H9 (cell line): ENCODE measurements at regions not wholly inside any gene's neighbourhood (a gene's known extent, or its start where the extent isn't known, plus 50 kb on each side); places are given as distances from the start of the nearest gene placed in this dataset.

Experiments used
- DNase-seq: peaks from one replicate; pipeline ENCODE4 v3.0.0-alpha.2; 2017
- H2AFZ ChIP-seq: one replicate; pipeline ENCODE4 v1.6.1; 2013; ENCODE audit warnings: mild to moderate bottlenecking, low read length, control low read depth, moderate library complexity
- H2AK5ac ChIP-seq: 2 replicates; pipeline ENCODE4 v1.6.1; 2013; ENCODE audit warnings: low read length, control low read depth, mixed read lengths; ENCODE audit not compliant: insufficient read length
- H2BK120ac ChIP-seq: one replicate; pipeline ENCODE4 v1.6.1; 2013; ENCODE audit warnings: low read depth, mild to moderate bottlenecking, low read length, control low read depth, inconsistent platforms; ENCODE audit not compliant: poor library complexity, severe bottlenecking
- H2BK12ac ChIP-seq: 2 replicates; pipeline ENCODE4 v1.6.1; 2013; ENCODE audit warnings: low read length, control low read depth, mixed read lengths, low read depth; ENCODE audit not compliant: insufficient read length
- H2BK15ac ChIP-seq: 2 replicates; pipeline ENCODE4 v1.6.1; 2013; ENCODE audit warnings: low read depth, low read length, control low read depth
- H2BK20ac ChIP-seq: one replicate; pipeline ENCODE4 v1.6.1; 2013; ENCODE audit warnings: low read depth, mild to moderate bottlenecking, low read length, control low read depth, inconsistent platforms; ENCODE audit not compliant: poor library complexity, severe bottlenecking
- H2BK5ac ChIP-seq: 2 replicates; pipeline ENCODE4 v1.6.1; 2013; ENCODE audit warnings: low read length, control low read depth, mixed read lengths; ENCODE audit not compliant: insufficient read length
- H3K14ac ChIP-seq: 2 replicates; pipeline ENCODE4 v1.6.1; 2013; ENCODE audit warnings: low read length, control low read depth; ENCODE audit not compliant: insufficient read depth
- H3K18ac ChIP-seq: 2 replicates; pipeline ENCODE4 v1.6.1; 2013; ENCODE audit warnings: low read depth, mild to moderate bottlenecking, mixed read lengths, low read length, control low read depth; ENCODE audit not compliant: insufficient read length
- H3K23ac ChIP-seq: 2 replicates; pipeline ENCODE4 v1.6.1; 2013; ENCODE audit warnings: low read length, control low read depth, mixed read lengths, low read depth; ENCODE audit not compliant: insufficient read length
- H3K23me2 ChIP-seq: 2 replicates; pipeline ENCODE4 v1.6.1; 2013; ENCODE audit warnings: low read depth, mild to moderate bottlenecking, mixed read lengths, low read length, control low read depth; ENCODE audit not compliant: insufficient read length, poor library complexity, severe bottlenecking
- H3K27ac ChIP-seq: 2 replicates; pipeline ENCODE4 v1.5.1; 2013; ENCODE audit warnings: low read length, control low read depth, mixed read lengths, low read depth; ENCODE audit not compliant: insufficient read length
- H3K27me3 ChIP-seq: 2 replicates; pipeline ENCODE4 v1.6.1; 2013; ENCODE audit warnings: low read length, control low read depth, inconsistent platforms; ENCODE audit not compliant: insufficient read depth
- H3K4ac ChIP-seq: 2 replicates; pipeline ENCODE4 v1.6.1; 2013; ENCODE audit warnings: low read depth, mild to moderate bottlenecking, control low read depth, inconsistent platforms, low read length, moderate library complexity
- H3K4me1 ChIP-seq: 2 replicates; pipeline ENCODE4 v1.6.1; 2013; ENCODE audit warnings: low read length, control low read depth, inconsistent platforms; ENCODE audit not compliant: insufficient read depth
- H3K4me2 ChIP-seq: 2 replicates; pipeline ENCODE4 v1.6.1; 2013; ENCODE audit warnings: low read length, control low read depth, mixed read lengths; ENCODE audit not compliant: insufficient read length, insufficient read depth
- H3K56ac ChIP-seq: 2 replicates; pipeline ENCODE4 v1.6.1; 2013; ENCODE audit warnings: low read depth, mild to moderate bottlenecking, mixed read lengths, low read length, control low read depth; ENCODE audit not compliant: insufficient read length
- H3K79me1 ChIP-seq: 2 replicates; pipeline ENCODE4 v1.6.1; 2013; ENCODE audit warnings: low read depth, mild to moderate bottlenecking, moderate library complexity, low read length, control low read depth, inconsistent platforms; ENCODE audit not compliant: insufficient read depth, poor library complexity, severe bottlenecking
- H3K79me2 ChIP-seq: 2 replicates; pipeline ENCODE4 v1.6.1; 2013; ENCODE audit warnings: low read length, control low read depth, inconsistent platforms; ENCODE audit not compliant: insufficient read depth
- H3K9ac ChIP-seq: 2 replicates; pipeline ENCODE4 v1.6.1; 2013; ENCODE audit warnings: low read length, control low read depth, mixed read lengths; ENCODE audit not compliant: insufficient read length; ENCODE audit errors: extremely low read depth
- H3K9me3 ChIP-seq: one replicate; pipeline ENCODE4 v1.6.1; 2013; ENCODE audit warnings: low read depth, low read length, inconsistent platforms; ENCODE audit not compliant: control insufficient read depth
- H3T11ph ChIP-seq: one replicate; pipeline ENCODE4 v1.6.1; 2013; ENCODE audit warnings: mild to moderate bottlenecking, low read length, control low read depth, inconsistent platforms
- H4K20me1 ChIP-seq: one replicate; pipeline ENCODE4 v1.6.1; 2013; ENCODE audit not compliant: control insufficient read depth, insufficient read length, insufficient read depth
- H4K5ac ChIP-seq: 2 replicates; pipeline ENCODE4 v1.6.1; 2013; ENCODE audit warnings: low read depth, mild to moderate bottlenecking, mixed read lengths, low read length, control low read depth; ENCODE audit not compliant: insufficient read length
- H4K8ac ChIP-seq: replicated peaks from 2 replicates; pipeline ENCODE4 v1.6.1; 2013; ENCODE audit warnings: low read length, control low read depth, mixed read lengths, low read depth; ENCODE audit not compliant: insufficient read length
- H4K91ac ChIP-seq: 2 replicates; pipeline ENCODE4 v1.6.1; 2013; ENCODE audit warnings: low read depth, mild to moderate bottlenecking, moderate library complexity, mixed read lengths, low read length, control low read depth; ENCODE audit not compliant: insufficient read length
- H3K27ac Mint-ChIP-seq, 3 experiments: 2 replicates in 2 of 3; 3 replicates in 1 of 3; pipeline ENCODE4 v1.8.0; 2020 to 2021; ENCODE audit warnings: mixed read lengths in 3 of 3, mild to moderate bottlenecking in 1 of 3, moderate library complexity in 1 of 3
- H3K27me3 Mint-ChIP-seq: 2 replicates; pipeline ENCODE4 v1.8.0; 2021; ENCODE audit warnings: low read depth, mild to moderate bottlenecking, moderate library complexity, mixed read lengths
- H3K36me3 Mint-ChIP-seq, 3 experiments: 2 replicates in 2 of 3; 3 replicates in 1 of 3; pipeline ENCODE4 v1.8.0; 2020 to 2021; ENCODE audit warnings: low read depth in 3 of 3, mixed read lengths in 3 of 3; ENCODE audit not compliant: insufficient read depth in 1 of 3
- H3K4me1 Mint-ChIP-seq, 2 experiments: 2 replicates each; pipeline ENCODE4 v1.8.0; 2020; ENCODE audit warnings: mixed read lengths in 2 of 2
- H3K4me3 Mint-ChIP-seq, 2 experiments: 2 replicates in 1 of 2; 3 replicates in 1 of 2; pipeline ENCODE4 v1.8.0; 2020 to 2021; ENCODE audit warnings: mild to moderate bottlenecking in 2 of 2, mixed read lengths in 2 of 2, moderate library complexity in 1 of 2
- H3K9me3 Mint-ChIP-seq, 2 experiments: 2 replicates in 1 of 2; 3 replicates in 1 of 2; pipeline ENCODE4 v1.8.0; 2020; ENCODE audit warnings: mild to moderate bottlenecking in 2 of 2, mixed read lengths in 2 of 2, moderate library complexity in 1 of 2
- WGBS: extraction: QIAGEN DNeasy Blood & Tissue Kit; methylation state at CpG from one replicate; pipeline ENCODE4 v1.1.7; 2013; ENCODE audit warnings: missing lambda C conversion rate, low lambda C conversion rate, mixed read lengths; ENCODE audit not compliant: insufficient read length; ENCODE audit errors: extremely low coverage; 5-methylcytosine and 5-hydroxymethylcytosine counted together
- TF ChIP-seq, protein P1 (sequence below): fragments of 200-600 bp; sonication (generic); conservative IDR thresholded peaks from 3 replicates; pipeline ENCODE4 v1.8.0; 2021; ENCODE audit warnings: antibody characterized with exemption, mild to moderate bottlenecking

DNA sequence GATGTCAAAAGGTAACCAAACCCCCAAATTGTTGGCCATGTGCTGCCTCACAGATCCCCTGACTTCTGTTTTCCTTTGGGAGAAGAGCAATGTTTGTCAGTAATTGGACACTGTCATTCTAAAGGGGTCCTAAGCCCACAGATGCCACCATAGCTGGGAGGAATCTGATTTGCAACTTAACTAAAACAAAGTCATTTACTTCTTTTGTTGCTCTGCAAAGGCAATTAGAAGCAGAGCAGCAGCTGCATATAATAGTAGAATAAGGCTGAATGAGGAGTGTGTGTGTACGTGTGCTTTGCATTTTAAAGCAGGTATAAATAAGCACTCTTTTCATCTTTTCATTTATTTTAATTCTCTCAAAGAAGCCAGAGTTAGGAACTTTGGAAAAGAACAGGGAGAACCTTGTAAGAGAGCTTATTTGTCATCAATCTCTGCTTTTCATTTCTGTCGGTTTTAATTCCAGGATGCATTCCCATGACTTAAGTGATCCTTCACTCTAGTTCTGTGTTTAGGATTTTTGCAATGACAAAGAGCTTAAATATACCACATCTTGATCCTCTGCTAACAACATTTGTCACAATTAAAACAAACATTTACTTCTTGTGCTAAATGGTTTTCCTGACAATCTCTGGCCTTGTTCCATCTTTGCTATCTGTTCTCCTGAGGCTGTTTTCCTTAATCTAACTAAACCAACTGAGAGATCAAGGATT, 530.2 kb upstream of the CBLB start:
- H2BK120ac ChIP-seq = no peak overlapping the region
- no peak overlapping the region for H3K14ac ChIP-seq
- no peaks in the 10 kb centered on the region for H3K23me2 ChIP-seq
- no peak overlapping the region for H3K27ac ChIP-seq
- H3K4ac ChIP-seq = no peak overlapping the region
- TF ChIP-seq, protein P1, sequence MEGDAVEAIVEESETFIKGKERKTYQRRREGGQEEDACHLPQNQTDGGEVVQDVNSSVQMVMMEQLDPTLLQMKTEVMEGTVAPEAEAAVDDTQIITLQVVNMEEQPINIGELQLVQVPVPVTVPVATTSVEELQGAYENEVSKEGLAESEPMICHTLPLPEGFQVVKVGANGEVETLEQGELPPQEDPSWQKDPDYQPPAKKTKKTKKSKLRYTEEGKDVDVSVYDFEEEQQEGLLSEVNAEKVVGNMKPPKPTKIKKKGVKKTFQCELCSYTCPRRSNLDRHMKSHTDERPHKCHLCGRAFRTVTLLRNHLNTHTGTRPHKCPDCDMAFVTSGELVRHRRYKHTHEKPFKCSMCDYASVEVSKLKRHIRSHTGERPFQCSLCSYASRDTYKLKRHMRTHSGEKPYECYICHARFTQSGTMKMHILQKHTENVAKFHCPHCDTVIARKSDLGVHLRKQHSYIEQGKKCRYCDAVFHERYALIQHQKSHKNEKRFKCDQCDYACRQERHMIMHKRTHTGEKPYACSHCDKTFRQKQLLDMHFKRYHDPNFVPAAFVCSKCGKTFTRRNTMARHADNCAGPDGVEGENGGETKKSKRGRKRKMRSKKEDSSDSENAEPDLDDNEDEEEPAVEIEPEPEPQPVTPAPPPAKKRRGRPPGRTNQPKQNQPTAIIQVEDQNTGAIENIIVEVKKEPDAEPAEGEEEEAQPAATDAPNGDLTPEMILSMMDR = no peak
- no peak overlapping the region for H3K4me3 Mint-ChIP-seq
- H2BK20ac ChIP-seq = no peak overlapping the region
- no peaks in the 10 kb centered on the region; the same call in 1 of the 2 replicates for H3K4me1 ChIP-seq
- H4K8ac ChIP-seq = no peak overlapping the region
- no peaks in the 10 kb centered on the region for H3K27me3 Mint-ChIP-seq
- no peak overlapping the region for H3T11ph ChIP-seq
- no peaks in the 10 kb centered on the region for H3K9me3 Mint-ChIP-seq
- H3K56ac ChIP-seq = no peak overlapping the region
- no peak overlapping the region for H2AK5ac ChIP-seq
- no peak overlapping the region for H3K9ac ChIP-seq
- H2AFZ ChIP-seq = no peak overlapping the region
- H4K20me1 ChIP-seq = no peaks in the 10 kb centered on the region
- H3K4me1 Mint-ChIP-seq = peaks cover 38 to 47% of the 10 kb centered on the region in 2 experiments
- no peak overlapping the region for H2BK12ac ChIP-seq
- no peak overlapping the region for H4K5ac ChIP-seq
- no peak overlapping the region for H3K4me2 ChIP-seq
- H3K18ac ChIP-seq = no peak overlapping the region
- H3K9me3 ChIP-seq = no peaks in the 10 kb centered on the region
- no peaks in the 10 kb centered on the region for H3K79me2 ChIP-seq
- no CpG with 5 or more reads among the region's 2 CpGs for WGBS
- no peaks in the 10 kb centered on the region for H3K79me1 ChIP-seq
- no peaks in the 10 kb centered on the region for H3K27me3 ChIP-seq
- peak overlapping the region in 1 of 3 experiments; percentile 71; a peak in 2 of 7 replicates for H3K27ac Mint-ChIP-seq
- H2BK5ac ChIP-seq = no peak overlapping the region
- no peak overlapping the region for H3K23ac ChIP-seq
- H4K91ac ChIP-seq = no peak overlapping the region
- no peak overlapping the region for H2BK15ac ChIP-seq
- no peaks in the 10 kb centered on the region; a peak in 2 of 7 replicates for H3K36me3 Mint-ChIP-seq
- no peak for DNase-seq
